WTC11 (cell line): ENCODE measurements at regions not wholly inside any gene's neighbourhood (a gene's known extent, or its start where the extent isn't known, plus 50 kb on each side); places are given as distances from the start of the nearest gene placed in this dataset.

Source experiments
- ATAC-seq: fragments of 200-7000 bp; cut with Tn5 transposase; 2 replicates; pipeline ENCODE4 v1.10.0; 2021; ENCODE audit warnings: mild to moderate bottlenecking, moderate library complexity
- CTCF ChIA-PET: fragments of 300-600 bp; sonication (Branson Sonifier 250); formaldehyde crosslinking; loops from one replicate; lab custom pipeline; 2021; ENCODE audit warnings: antibody characterized with exemption; lab: Charles Lee
- POLR2A ChIA-PET: fragments of 350-600 bp; sonication (Branson Sonifier 250); formaldehyde crosslinking; loops from one replicate; lab custom pipeline; 2021; ENCODE audit warnings: antibody characterized with exemption; lab: Charles Lee
- DNase-seq: peaks from one replicate; pipeline ENCODE4 v3.0.0; 2021; ENCODE audit warnings: low spot score
- H3K27ac Mint-ChIP-seq: 2 replicates; pipeline ENCODE4 v1.8.0; 2021; ENCODE audit warnings: mixed read lengths
- H3K27me3 Mint-ChIP-seq: 2 replicates; pipeline ENCODE4 v1.8.0; 2021; ENCODE audit warnings: low read depth, mild to moderate bottlenecking, moderate library complexity, mixed read lengths
- H3K36me3 Mint-ChIP-seq: 2 replicates; pipeline ENCODE4 v1.8.0; 2021; ENCODE audit warnings: mixed read lengths
- H3K4me1 Mint-ChIP-seq: 2 replicates; pipeline ENCODE4 v1.8.0; 2022; ENCODE audit warnings: mixed read lengths
- H3K4me3 Mint-ChIP-seq: 2 replicates; pipeline ENCODE4 v1.8.0; 2021; ENCODE audit warnings: mild to moderate bottlenecking, moderate library complexity, mixed read lengths
- H3K9me3 Mint-ChIP-seq: 2 replicates; pipeline ENCODE4 v1.8.0; 2021; ENCODE audit warnings: mixed read lengths
- ATF2 ChIP-seq: sonication (generic); formaldehyde crosslinking; IDR thresholded peaks from 2 replicates; pipeline ENCODE4 v1.8.1; 2022; ENCODE audit warnings: low read depth, missing genetic modification reagents, borderline replicate concordance
- CBFB ChIP-seq: sonication (generic); formaldehyde crosslinking; IDR thresholded peaks from 2 replicates; pipeline ENCODE4 v1.8.1; 2022; ENCODE audit warnings: mild to moderate bottlenecking, low read depth, missing genetic modification reagents
- E2F4 ChIP-seq: sonication (generic); formaldehyde crosslinking; IDR thresholded peaks from 2 replicates; pipeline ENCODE4 v1.8.1; 2022; ENCODE audit warnings: low read depth, mild to moderate bottlenecking, moderate library complexity, missing genetic modification reagents, borderline replicate concordance
- ELF4 ChIP-seq: sonication (generic); formaldehyde crosslinking; IDR thresholded peaks from 2 replicates; pipeline ENCODE4 v1.8.1; 2022; ENCODE audit warnings: low read depth, mild to moderate bottlenecking, moderate library complexity, missing genetic modification reagents
- FOXP1 ChIP-seq: sonication (generic); formaldehyde crosslinking; IDR thresholded peaks from 2 replicates; pipeline ENCODE4 v1.8.0; 2022; ENCODE audit warnings: missing genetic modification reagents, mild to moderate bottlenecking, moderate library complexity, borderline replicate concordance
- JUN ChIP-seq: sonication (generic); formaldehyde crosslinking; IDR thresholded peaks from 2 replicates; pipeline ENCODE4 v1.8.0; 2023; ENCODE audit warnings: mild to moderate bottlenecking, missing genetic modification reagents
- MYBL2 ChIP-seq: sonication (generic); formaldehyde crosslinking; IDR thresholded peaks from 2 replicates; pipeline ENCODE4 v1.8.1; 2023; ENCODE audit warnings: mild to moderate bottlenecking, moderate library complexity, missing genetic modification reagents
- SOX15 ChIP-seq: fragments of 250-450 bp; sonication (Bioruptor Pico); IDR thresholded peaks from 2 replicates; pipeline ENCODE4 v1.9.0; 2021; ENCODE audit warnings: mild to moderate bottlenecking
- ZNF138 ChIP-seq: sonication (generic); formaldehyde crosslinking; conservative IDR thresholded peaks from 2 replicates; pipeline ENCODE4 v1.8.1; 2022; ENCODE audit warnings: mild to moderate bottlenecking, moderate library complexity, missing genetic modification reagents
- ZNF232 ChIP-seq: sonication (generic); formaldehyde crosslinking; IDR thresholded peaks from 2 replicates; pipeline ENCODE4 v1.8.0; 2022; ENCODE audit warnings: mild to moderate bottlenecking, missing genetic modification reagents
- ZNF396 ChIP-seq: fragments of 250-450 bp; sonication (Bioruptor Pico); IDR thresholded peaks from 2 replicates; pipeline ENCODE4 v1.8.0; 2021; ENCODE audit warnings: mild to moderate bottlenecking, moderate library complexity, borderline replicate concordance
- TF ChIP-seq, protein P1 (sequence below): sonication (generic); formaldehyde crosslinking; conservative IDR thresholded peaks from 2 replicates; pipeline ENCODE4 v1.8.1; 2023; ENCODE audit warnings: mild to moderate bottlenecking, low read depth, missing genetic modification reagents, moderate library complexity
- TF ChIP-seq, protein P2 (sequence below): sonication (generic); formaldehyde crosslinking; IDR thresholded peaks from 2 replicates; pipeline ENCODE4 v1.8.1; 2023; ENCODE audit warnings: mild to moderate bottlenecking, missing genetic modification reagents, moderate library complexity
- TF ChIP-seq, protein P3 (sequence below): fragments of 250-450 bp; sonication (Bioruptor Pico); IDR thresholded peaks from 2 replicates; pipeline ENCODE4 v2.1.2; 2022; ENCODE audit warnings: mild to moderate bottlenecking, moderate library complexity
- TF ChIP-seq, protein P4 (sequence below): sonication (generic); formaldehyde crosslinking; IDR thresholded peaks from 2 replicates; pipeline ENCODE4 v1.8.0; 2022; ENCODE audit warnings: mild to moderate bottlenecking, missing genetic modification reagents
- TF ChIP-seq, protein P5 (sequence below): sonication (generic); formaldehyde crosslinking; IDR thresholded peaks from 2 replicates; pipeline ENCODE4 v1.8.1; 2022; ENCODE audit warnings: mild to moderate bottlenecking, missing genetic modification reagents, moderate library complexity, borderline replicate concordance
- TF ChIP-seq, protein P6 (sequence below): fragments of 250-450 bp; sonication (Bioruptor Pico); IDR thresholded peaks from 2 replicates; pipeline ENCODE4 v1.9.0; 2021; ENCODE audit warnings: moderate library complexity, mild to moderate bottlenecking, inconsistent platforms, borderline replicate concordance
- TF ChIP-seq, protein P7 (sequence below): fragments of 250-450 bp; sonication (Bioruptor Pico); IDR thresholded peaks from 2 replicates; pipeline ENCODE4 v1.9.0; 2021; ENCODE audit warnings: mild to moderate bottlenecking

- no peak for TF ChIP-seq E2F4 (CRISPR knock-in tag)
Measured at GRCh38 chr17:69870751-69871199, 204.2 kb upstream of the KCNJ16 start (continued).

DNA sequence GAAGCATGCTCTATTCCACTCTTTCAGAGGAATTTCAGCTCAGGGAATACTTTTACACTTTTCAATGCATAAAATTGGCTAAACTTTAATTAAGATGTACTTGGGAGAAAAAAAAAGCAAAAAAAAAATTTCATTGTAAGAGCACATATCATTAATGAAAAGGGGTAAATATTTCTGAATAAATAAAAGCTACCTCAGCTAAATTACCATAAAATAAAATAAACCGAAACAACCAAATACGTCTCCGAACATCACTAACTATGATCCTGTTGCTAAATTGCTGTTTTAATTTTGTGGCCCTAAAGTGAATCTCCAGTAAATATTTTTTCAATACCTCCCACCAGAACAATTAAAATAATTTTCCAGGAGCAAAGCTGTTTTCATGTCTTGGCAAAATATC is 203.7 kb upstream of the KCNJ16 start:
- Mint-ChIP-seq H3K36me3 (no peaks in the 10 kb centered on the region), H3K27ac (peak overlapping the region; percentile 37; the same call in 1 of the 2 replicates), H3K27me3 (no peaks in the 10 kb centered on the region), H3K4me1 (peaks cover 45% of the 10 kb centered on the region), H3K4me3 (no peak overlapping the region), H3K9me3 (0 out of 2 replicates have a peak, but pooled peaks cover 3% of the 10 kb centered on the region)
- no peak for ATAC-seq
- TF ChIP-seq ZNF396: no peak
- no peak for TF ChIP-seq ZNF232 (CRISPR knock-in tag)
- no peak for TF ChIP-seq ZNF138 (CRISPR knock-in tag)
- no peak for DNase-seq
- ChIA-PET CTCF (interaction anchor here (1.3 kb wide), 1 partner anchor 264 kb away, joined by 3 read pairs; no protein-coding TSS in a partner anchor), POLR2A (interaction anchor here (1.0 kb wide), 1 partner anchor 41 kb away, joined by 3 read pairs; no protein-coding TSS in a partner anchor)

- H3K9me3 Mint-ChIP-seq: 0 out of 2 replicates have a peak, but pooled peaks cover 3% of the 10 kb centered on the region
- no peak overlapping the region for H3K27ac Mint-ChIP-seq
- H3K4me3 Mint-ChIP-seq: no peak overlapping the region
- H3K4me1 Mint-ChIP-seq: peaks cover 45% of the 10 kb centered on the region
- DNase-seq (no peak), ATAC-seq (no peak)
- H3K27me3 Mint-ChIP-seq: no peaks in the 10 kb centered on the region
- H3K36me3 Mint-ChIP-seq: no peaks in the 10 kb centered on the region
- ChIA-PET POLR2A (interaction anchor here (0.6 kb wide), 1 partner anchor 8 kb away, joined by 3 read pairs; no protein-coding TSS in a partner anchor), CTCF (no interaction called here)
- TF ChIP-seq, protein P1, sequence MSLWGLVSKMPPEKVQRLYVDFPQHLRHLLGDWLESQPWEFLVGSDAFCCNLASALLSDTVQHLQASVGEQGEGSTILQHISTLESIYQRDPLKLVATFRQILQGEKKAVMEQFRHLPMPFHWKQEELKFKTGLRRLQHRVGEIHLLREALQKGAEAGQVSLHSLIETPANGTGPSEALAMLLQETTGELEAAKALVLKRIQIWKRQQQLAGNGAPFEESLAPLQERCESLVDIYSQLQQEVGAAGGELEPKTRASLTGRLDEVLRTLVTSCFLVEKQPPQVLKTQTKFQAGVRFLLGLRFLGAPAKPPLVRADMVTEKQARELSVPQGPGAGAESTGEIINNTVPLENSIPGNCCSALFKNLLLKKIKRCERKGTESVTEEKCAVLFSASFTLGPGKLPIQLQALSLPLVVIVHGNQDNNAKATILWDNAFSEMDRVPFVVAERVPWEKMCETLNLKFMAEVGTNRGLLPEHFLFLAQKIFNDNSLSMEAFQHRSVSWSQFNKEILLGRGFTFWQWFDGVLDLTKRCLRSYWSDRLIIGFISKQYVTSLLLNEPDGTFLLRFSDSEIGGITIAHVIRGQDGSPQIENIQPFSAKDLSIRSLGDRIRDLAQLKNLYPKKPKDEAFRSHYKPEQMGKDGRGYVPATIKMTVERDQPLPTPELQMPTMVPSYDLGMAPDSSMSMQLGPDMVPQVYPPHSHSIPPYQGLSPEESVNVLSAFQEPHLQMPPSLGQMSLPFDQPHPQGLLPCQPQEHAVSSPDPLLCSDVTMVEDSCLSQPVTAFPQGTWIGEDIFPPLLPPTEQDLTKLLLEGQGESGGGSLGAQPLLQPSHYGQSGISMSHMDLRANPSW (CRISPR knock-in tag): no peak
- TF ChIP-seq SOX15 (CRISPR knock-in tag) (no peak), E2F4 (CRISPR knock-in tag) (no peak), CBFB (no peak), ELF4 (CRISPR knock-in tag) (no peak), MYBL2 (CRISPR knock-in tag) (no peak), ATF2 (CRISPR knock-in tag) (no peak), JUN (CRISPR knock-in tag) (no peak), FOXP1 (CRISPR knock-in tag) (no peak)
- TF ChIP-seq, protein P2, sequence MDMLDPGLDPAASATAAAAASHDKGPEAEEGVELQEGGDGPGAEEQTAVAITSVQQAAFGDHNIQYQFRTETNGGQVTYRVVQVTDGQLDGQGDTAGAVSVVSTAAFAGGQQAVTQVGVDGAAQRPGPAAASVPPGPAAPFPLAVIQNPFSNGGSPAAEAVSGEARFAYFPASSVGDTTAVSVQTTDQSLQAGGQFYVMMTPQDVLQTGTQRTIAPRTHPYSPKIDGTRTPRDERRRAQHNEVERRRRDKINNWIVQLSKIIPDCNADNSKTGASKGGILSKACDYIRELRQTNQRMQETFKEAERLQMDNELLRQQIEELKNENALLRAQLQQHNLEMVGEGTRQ (CRISPR knock-in tag): no peak
- TF ChIP-seq, protein P3, sequence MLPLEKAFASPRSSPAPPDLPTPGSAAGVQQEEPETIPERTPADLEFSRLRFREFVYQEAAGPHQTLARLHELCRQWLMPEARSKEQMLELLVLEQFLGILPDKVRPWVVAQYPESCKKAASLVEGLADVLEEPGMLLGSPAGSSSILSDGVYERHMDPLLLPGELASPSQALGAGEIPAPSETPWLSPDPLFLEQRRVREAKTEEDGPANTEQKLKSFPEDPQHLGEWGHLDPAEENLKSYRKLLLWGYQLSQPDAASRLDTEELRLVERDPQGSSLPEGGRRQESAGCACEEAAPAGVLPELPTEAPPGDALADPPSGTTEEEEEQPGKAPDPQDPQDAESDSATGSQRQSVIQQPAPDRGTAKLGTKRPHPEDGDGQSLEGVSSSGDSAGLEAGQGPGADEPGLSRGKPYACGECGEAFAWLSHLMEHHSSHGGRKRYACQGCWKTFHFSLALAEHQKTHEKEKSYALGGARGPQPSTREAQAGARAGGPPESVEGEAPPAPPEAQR: no peak
- TF ChIP-seq, protein P4, sequence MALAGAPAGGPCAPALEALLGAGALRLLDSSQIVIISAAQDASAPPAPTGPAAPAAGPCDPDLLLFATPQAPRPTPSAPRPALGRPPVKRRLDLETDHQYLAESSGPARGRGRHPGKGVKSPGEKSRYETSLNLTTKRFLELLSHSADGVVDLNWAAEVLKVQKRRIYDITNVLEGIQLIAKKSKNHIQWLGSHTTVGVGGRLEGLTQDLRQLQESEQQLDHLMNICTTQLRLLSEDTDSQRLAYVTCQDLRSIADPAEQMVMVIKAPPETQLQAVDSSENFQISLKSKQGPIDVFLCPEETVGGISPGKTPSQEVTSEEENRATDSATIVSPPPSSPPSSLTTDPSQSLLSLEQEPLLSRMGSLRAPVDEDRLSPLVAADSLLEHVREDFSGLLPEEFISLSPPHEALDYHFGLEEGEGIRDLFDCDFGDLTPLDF: no peak
- TF ChIP-seq, protein P5, sequence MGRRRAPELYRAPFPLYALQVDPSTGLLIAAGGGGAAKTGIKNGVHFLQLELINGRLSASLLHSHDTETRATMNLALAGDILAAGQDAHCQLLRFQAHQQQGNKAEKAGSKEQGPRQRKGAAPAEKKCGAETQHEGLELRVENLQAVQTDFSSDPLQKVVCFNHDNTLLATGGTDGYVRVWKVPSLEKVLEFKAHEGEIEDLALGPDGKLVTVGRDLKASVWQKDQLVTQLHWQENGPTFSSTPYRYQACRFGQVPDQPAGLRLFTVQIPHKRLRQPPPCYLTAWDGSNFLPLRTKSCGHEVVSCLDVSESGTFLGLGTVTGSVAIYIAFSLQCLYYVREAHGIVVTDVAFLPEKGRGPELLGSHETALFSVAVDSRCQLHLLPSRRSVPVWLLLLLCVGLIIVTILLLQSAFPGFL (CRISPR knock-in tag): no peak
- TF ChIP-seq, protein P6, sequence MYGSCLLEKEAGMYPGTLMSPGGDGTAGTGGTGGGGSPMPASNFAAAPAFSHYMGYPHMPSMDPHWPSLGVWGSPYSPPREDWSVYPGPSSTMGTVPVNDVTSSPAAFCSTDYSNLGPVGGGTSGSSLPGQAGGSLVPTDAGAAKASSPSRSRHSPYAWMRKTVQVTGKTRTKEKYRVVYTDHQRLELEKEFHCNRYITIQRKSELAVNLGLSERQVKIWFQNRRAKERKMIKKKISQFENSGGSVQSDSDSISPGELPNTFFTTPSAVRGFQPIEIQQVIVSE (CRISPR knock-in tag): no peak
- TF ChIP-seq, protein P7, sequence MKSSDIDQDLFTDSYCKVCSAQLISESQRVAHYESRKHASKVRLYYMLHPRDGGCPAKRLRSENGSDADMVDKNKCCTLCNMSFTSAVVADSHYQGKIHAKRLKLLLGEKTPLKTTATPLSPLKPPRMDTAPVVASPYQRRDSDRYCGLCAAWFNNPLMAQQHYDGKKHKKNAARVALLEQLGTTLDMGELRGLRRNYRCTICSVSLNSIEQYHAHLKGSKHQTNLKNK: no peak
Measured at GRCh38 chr17:69872675-69873262, 202.3 kb upstream of the KCNJ16 start.
